WTC11 (cell line): ENCODE measurements at regions not wholly inside any gene's neighbourhood (a gene's known extent, or its start where the extent isn't known, plus 50 kb on each side); places are given as distances from the start of the nearest gene placed in this dataset.

ENCODE experiments used
- CBFB ChIP-seq: sonication (generic); formaldehyde crosslinking; IDR thresholded peaks from 2 replicates; pipeline ENCODE4 v1.8.1; 2022; ENCODE audit warnings: mild to moderate bottlenecking, low read depth, missing genetic modification reagents
- FOXK1 ChIP-seq: sonication (generic); formaldehyde crosslinking; IDR thresholded peaks from 2 replicates; pipeline ENCODE4 v1.8.0; 2022; ENCODE audit warnings: mild to moderate bottlenecking, moderate library complexity, missing genetic modification reagents
- GABPB1 ChIP-seq: sonication (generic); formaldehyde crosslinking; IDR thresholded peaks from 2 replicates; pipeline ENCODE4 v1.8.1; 2023; ENCODE audit warnings: mild to moderate bottlenecking, missing genetic modification reagents
- KAT7 ChIP-seq: sonication (generic); formaldehyde crosslinking; IDR thresholded peaks from 2 replicates; pipeline ENCODE4 v1.8.1; 2023; ENCODE audit warnings: missing genetic modification reagents, mild to moderate bottlenecking, borderline replicate concordance
- NR2C2 ChIP-seq: sonication (generic); formaldehyde crosslinking; IDR thresholded peaks from 2 replicates; pipeline ENCODE4 v1.8.0; 2022; ENCODE audit warnings: mild to moderate bottlenecking, missing genetic modification reagents
- RORB ChIP-seq: fragments of 250-450 bp; sonication (Bioruptor Pico); IDR thresholded peaks from 2 replicates; pipeline ENCODE4 v1.9.0; 2021; ENCODE audit warnings: mild to moderate bottlenecking
- SMAD3 ChIP-seq: sonication (generic); formaldehyde crosslinking; IDR thresholded peaks from 2 replicates; pipeline ENCODE4 v1.8.0; 2022; ENCODE audit warnings: missing genetic modification reagents, mild to moderate bottlenecking, borderline replicate concordance
- SP1 ChIP-seq: sonication (generic); formaldehyde crosslinking; conservative IDR thresholded peaks from 2 replicates; pipeline ENCODE4 v1.8.1; 2022; ENCODE audit warnings: missing genetic modification reagents
- TF ChIP-seq, protein P1 (sequence below): sonication (generic); formaldehyde crosslinking; IDR thresholded peaks from 2 replicates; pipeline ENCODE4 v1.8.1; 2022; ENCODE audit warnings: low read depth, missing genetic modification reagents, borderline replicate concordance
- TF ChIP-seq, protein P2 (sequence below): fragments of 200-600 bp; IDR thresholded peaks from 2 replicates; pipeline ENCODE4 v1.8.0; 2022; ENCODE audit warnings: antibody characterized with exemption
- TF ChIP-seq, protein P3 (sequence below): sonication (generic); formaldehyde crosslinking; IDR thresholded peaks from 2 replicates; pipeline ENCODE4 v1.8.1; 2023; ENCODE audit warnings: mild to moderate bottlenecking, moderate library complexity, missing genetic modification reagents
- TF ChIP-seq, protein P4 (sequence below): sonication (generic); formaldehyde crosslinking; IDR thresholded peaks from 2 replicates; pipeline ENCODE4 v1.8.1; 2022; ENCODE audit warnings: low read depth, mild to moderate bottlenecking, moderate library complexity, missing genetic modification reagents, borderline replicate concordance

DNA sequence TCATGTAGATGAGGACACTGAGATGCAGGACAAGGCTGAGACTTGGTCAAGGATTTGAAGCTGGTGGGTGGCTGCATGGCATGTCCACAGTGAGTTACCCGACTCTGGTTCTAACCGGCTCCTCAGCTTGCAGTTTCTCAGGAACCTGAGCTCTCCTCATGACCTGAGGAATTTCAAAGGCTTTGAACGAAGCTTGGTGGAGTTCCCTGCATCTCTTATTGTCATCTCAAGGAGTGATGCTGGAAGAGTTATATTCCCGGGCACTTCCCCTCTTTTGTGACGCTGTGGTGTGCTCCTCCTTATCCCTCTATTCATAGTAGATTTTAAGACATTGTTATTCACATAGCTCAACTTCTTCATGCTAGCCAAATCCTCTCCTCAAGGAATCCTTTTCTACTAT is 500.1 kb upstream of the HTR2A start:
- TF ChIP-seq, protein P1, sequence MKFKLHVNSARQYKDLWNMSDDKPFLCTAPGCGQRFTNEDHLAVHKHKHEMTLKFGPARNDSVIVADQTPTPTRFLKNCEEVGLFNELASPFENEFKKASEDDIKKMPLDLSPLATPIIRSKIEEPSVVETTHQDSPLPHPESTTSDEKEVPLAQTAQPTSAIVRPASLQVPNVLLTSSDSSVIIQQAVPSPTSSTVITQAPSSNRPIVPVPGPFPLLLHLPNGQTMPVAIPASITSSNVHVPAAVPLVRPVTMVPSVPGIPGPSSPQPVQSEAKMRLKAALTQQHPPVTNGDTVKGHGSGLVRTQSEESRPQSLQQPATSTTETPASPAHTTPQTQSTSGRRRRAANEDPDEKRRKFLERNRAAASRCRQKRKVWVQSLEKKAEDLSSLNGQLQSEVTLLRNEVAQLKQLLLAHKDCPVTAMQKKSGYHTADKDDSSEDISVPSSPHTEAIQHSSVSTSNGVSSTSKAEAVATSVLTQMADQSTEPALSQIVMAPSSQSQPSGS (CRISPR knock-in tag), result no peak
- TF ChIP-seq, protein P2, sequence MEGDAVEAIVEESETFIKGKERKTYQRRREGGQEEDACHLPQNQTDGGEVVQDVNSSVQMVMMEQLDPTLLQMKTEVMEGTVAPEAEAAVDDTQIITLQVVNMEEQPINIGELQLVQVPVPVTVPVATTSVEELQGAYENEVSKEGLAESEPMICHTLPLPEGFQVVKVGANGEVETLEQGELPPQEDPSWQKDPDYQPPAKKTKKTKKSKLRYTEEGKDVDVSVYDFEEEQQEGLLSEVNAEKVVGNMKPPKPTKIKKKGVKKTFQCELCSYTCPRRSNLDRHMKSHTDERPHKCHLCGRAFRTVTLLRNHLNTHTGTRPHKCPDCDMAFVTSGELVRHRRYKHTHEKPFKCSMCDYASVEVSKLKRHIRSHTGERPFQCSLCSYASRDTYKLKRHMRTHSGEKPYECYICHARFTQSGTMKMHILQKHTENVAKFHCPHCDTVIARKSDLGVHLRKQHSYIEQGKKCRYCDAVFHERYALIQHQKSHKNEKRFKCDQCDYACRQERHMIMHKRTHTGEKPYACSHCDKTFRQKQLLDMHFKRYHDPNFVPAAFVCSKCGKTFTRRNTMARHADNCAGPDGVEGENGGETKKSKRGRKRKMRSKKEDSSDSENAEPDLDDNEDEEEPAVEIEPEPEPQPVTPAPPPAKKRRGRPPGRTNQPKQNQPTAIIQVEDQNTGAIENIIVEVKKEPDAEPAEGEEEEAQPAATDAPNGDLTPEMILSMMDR, result no peak
- no peak for TF ChIP-seq KAT7 (CRISPR knock-in tag)
- TF ChIP-seq, protein P3, sequence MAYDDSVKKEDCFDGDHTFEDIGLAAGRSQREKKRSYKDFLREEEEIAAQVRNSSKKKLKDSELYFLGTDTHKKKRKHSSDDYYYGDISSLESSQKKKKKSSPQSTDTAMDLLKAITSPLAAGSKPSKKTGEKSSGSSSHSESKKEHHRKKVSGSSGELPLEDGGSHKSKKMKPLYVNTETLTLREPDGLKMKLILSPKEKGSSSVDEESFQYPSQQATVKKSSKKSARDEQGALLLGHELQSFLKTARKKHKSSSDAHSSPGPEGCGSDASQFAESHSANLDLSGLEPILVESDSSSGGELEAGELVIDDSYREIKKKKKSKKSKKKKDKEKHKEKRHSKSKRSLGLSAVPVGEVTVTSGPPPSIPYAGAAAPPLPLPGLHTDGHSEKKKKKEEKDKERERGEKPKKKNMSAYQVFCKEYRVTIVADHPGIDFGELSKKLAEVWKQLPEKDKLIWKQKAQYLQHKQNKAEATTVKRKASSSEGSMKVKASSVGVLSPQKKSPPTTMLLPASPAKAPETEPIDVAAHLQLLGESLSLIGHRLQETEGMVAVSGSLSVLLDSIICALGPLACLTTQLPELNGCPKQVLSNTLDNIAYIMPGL, result no peak
- TF ChIP-seq GABPB1 (CRISPR knock-in tag), result no peak
- no peak for TF ChIP-seq SMAD3
- TF ChIP-seq FOXK1, result no peak
- TF ChIP-seq, protein P4, sequence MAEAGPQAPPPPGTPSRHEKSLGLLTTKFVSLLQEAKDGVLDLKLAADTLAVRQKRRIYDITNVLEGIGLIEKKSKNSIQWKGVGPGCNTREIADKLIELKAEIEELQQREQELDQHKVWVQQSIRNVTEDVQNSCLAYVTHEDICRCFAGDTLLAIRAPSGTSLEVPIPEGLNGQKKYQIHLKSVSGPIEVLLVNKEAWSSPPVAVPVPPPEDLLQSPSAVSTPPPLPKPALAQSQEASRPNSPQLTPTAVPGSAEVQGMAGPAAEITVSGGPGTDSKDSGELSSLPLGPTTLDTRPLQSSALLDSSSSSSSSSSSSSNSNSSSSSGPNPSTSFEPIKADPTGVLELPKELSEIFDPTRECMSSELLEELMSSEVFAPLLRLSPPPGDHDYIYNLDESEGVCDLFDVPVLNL (CRISPR knock-in tag), result no peak
- no peak for TF ChIP-seq CBFB (CRISPR knock-in tag)
- no peak for TF ChIP-seq NR2C2 (CRISPR knock-in tag)
- no peak for TF ChIP-seq RORB (CRISPR knock-in tag)
- no peak for TF ChIP-seq SP1
